H1 (cell line): ENCODE measurements at regions not wholly inside any gene's neighbourhood (a gene's known extent, or its start where the extent isn't known, plus 50 kb on each side); places are given as distances from the start of the nearest gene placed in this dataset.

Source experiments
- CTCF ChIA-PET: fragments of 300-600 bp; sonication (Branson Sonifier 250); formaldehyde crosslinking; loops from one replicate; lab custom pipeline; 2021; ENCODE audit not compliant: partially characterized antibody; lab: Charles Lee
- POLR2A ChIA-PET: fragments of 300-600 bp; sonication (Branson Sonifier 250); formaldehyde crosslinking; loops from one replicate; lab custom pipeline; 2021; ENCODE audit warnings: inconsistent platforms; ENCODE audit not compliant: partially characterized antibody; lab: Charles Lee
- DNase-seq, 2 experiments: peaks; one replicate each; pipeline versions ENCODE4 v3.0.0 to v3.0.0-alpha.2; 2010 to 2022; ENCODE audit warnings: low spot score in 2 of 2, low read depth in 1 of 2, mixed read lengths in 1 of 2
- FAIRE-seq: peaks from 2 replicates; lab custom pipeline; 2011; peaks lifted over from hg19 to GRCh38; lab: Jason Lieb, UNC
- H2AFZ ChIP-seq: 2 replicates; pipeline ENCODE4 v1.8.1; 2012; ENCODE audit warnings: low read length, inconsistent platforms
- H2AK5ac ChIP-seq: 2 replicates; pipeline ENCODE4 v1.6.1; 2013; ENCODE audit warnings: low read depth, low read length
- H2BK120ac ChIP-seq: replicated peaks from 2 replicates; pipeline ENCODE3; 2013; ENCODE audit warnings: low read depth, low read length, inconsistent platforms
- H2BK12ac ChIP-seq: 2 replicates; pipeline ENCODE4 v1.6.1; 2013; ENCODE audit warnings: low read depth, low read length
- H2BK15ac ChIP-seq: 2 replicates; pipeline ENCODE4 v1.6.1; 2013; ENCODE audit warnings: low read length
- H2BK20ac ChIP-seq: 2 replicates; pipeline ENCODE4 v1.6.1; 2013; ENCODE audit warnings: low read length
- H2BK5ac ChIP-seq: 2 replicates; pipeline ENCODE4 v1.6.1; 2013; ENCODE audit warnings: low read depth, low read length
- H3K14ac ChIP-seq: 2 replicates; pipeline ENCODE4 v1.6.1; 2013; ENCODE audit warnings: inconsistent platforms; ENCODE audit not compliant: insufficient read length
- H3K18ac ChIP-seq: 2 replicates; pipeline ENCODE4 v1.6.1; 2013; ENCODE audit warnings: low read length; ENCODE audit errors: extremely low read depth
- H3K23ac ChIP-seq: 2 replicates; pipeline ENCODE4 v1.6.1; 2013; ENCODE audit warnings: inconsistent platforms; ENCODE audit not compliant: insufficient read length
- H3K23me2 ChIP-seq: 2 replicates; pipeline ENCODE4 v1.6.1; 2013; ENCODE audit warnings: low read depth, low read length
- H3K27ac ChIP-seq: 2 replicates; pipeline ENCODE4 v1.6.1; 2011; ENCODE audit warnings: low read depth, low read length, inconsistent platforms
- H3K27me3 ChIP-seq, 4 experiments: replicated peaks in 1 of 4; 1 replicate in 1 of 4; 2 replicates in 3 of 4; pipeline versions ENCODE4 v1.6.1 to v1.8.1; 2011 to 2013; ENCODE audit warnings: low read length in 3 of 4, mild to moderate bottlenecking in 3 of 4, inconsistent platforms in 2 of 4, mixed read lengths in 2 of 4, moderate library complexity in 1 of 4; ENCODE audit not compliant: control insufficient read depth in 3 of 4, insufficient read depth in 3 of 4; ENCODE audit errors: extremely low read depth in 1 of 4
- H3K36me3 ChIP-seq, 4 experiments: 2 replicates each; pipeline versions ENCODE4 v1.6.1 to v1.8.1; 2011 to 2013; ENCODE audit warnings: mild to moderate bottlenecking in 4 of 4, low read length in 3 of 4, moderate library complexity in 2 of 4, control low read depth in 1 of 4, inconsistent platforms in 1 of 4; ENCODE audit not compliant: insufficient read depth in 4 of 4, control insufficient read depth in 2 of 4
- H3K4ac ChIP-seq: replicated peaks from 2 replicates; pipeline ENCODE3; 2013; ENCODE audit warnings: low read length, low read depth, mixed read lengths, inconsistent platforms; ENCODE audit not compliant: insufficient read length
- H3K4me1 ChIP-seq, 4 experiments: replicated peaks in 1 of 4; 1 replicate in 1 of 4; 2 replicates in 3 of 4; pipeline versions ENCODE4 v1.6.1 to v1.8.1; 2011 to 2013; ENCODE audit warnings: low read length in 3 of 4, inconsistent platforms in 2 of 4, mixed read lengths in 1 of 4; ENCODE audit not compliant: insufficient read depth in 4 of 4, control insufficient read depth in 3 of 4
- H3K4me2 ChIP-seq, 2 experiments: 2 replicates each; pipeline versions ENCODE4 v1.6.1 to v1.8.1; 2011 to 2013; ENCODE audit warnings: low read depth in 2 of 2, low read length in 2 of 2, control low read depth in 1 of 2, inconsistent platforms in 1 of 2, mild to moderate bottlenecking in 1 of 2; ENCODE audit not compliant: insufficient read depth in 1 of 2
- H3K4me3 ChIP-seq, 4 experiments: fragments of 200-600, 300-600 bp in 1 of 4; sonication (generic), shearing (Covaris generic), sonication (Bioruptor Twin) in 1 of 4; 2 replicates each; pipeline versions ENCODE4 v1.5.1 to v1.8.1; 2011 to 2016; ENCODE audit warnings: low read length in 4 of 4, low read depth in 3 of 4, control low read depth in 2 of 4, inconsistent platforms in 2 of 4, mild to moderate bottlenecking in 2 of 4, mixed read lengths in 1 of 4, moderate library complexity in 1 of 4; ENCODE audit not compliant: insufficient read depth in 2 of 4; ENCODE audit errors: extremely low read depth in 1 of 4
- H3K56ac ChIP-seq: replicated peaks from 2 replicates; pipeline ENCODE3; 2013; ENCODE audit warnings: low read depth, mild to moderate bottlenecking, mixed read lengths, low read length, inconsistent platforms; ENCODE audit not compliant: insufficient read length
- H3K79me1 ChIP-seq: 2 replicates; pipeline ENCODE4 v1.6.1; 2013; ENCODE audit warnings: low read depth, low read length, control low read depth
- H3K79me2 ChIP-seq, 2 experiments: 2 replicates each; pipeline versions ENCODE4 v1.6.1 to v1.8.1; 2012 to 2013; ENCODE audit warnings: low read length in 2 of 2, mild to moderate bottlenecking in 2 of 2, inconsistent platforms in 1 of 2; ENCODE audit not compliant: insufficient read depth in 2 of 2, control insufficient read depth in 1 of 2
- H3K9ac ChIP-seq, 4 experiments: replicated peaks in 1 of 4; 1 replicate in 1 of 4; 2 replicates in 3 of 4; pipeline versions ENCODE4 v1.6.1 to v1.8.1; 2011 to 2013; ENCODE audit warnings: low read depth in 3 of 4, low read length in 3 of 4, control low read depth in 2 of 4, mild to moderate bottlenecking in 2 of 4, moderate library complexity in 2 of 4, inconsistent platforms in 1 of 4; ENCODE audit errors: extremely low read depth in 1 of 4
- H3K9me3 ChIP-seq, 2 experiments: 2 replicates each; pipeline versions ENCODE4 v1.6.1 to v1.8.1; 2012 to 2013; ENCODE audit warnings: mild to moderate bottlenecking in 2 of 2, moderate library complexity in 2 of 2, control low read depth in 1 of 2, inconsistent platforms in 1 of 2, low read depth in 1 of 2, low read length in 1 of 2, mixed read lengths in 1 of 2; ENCODE audit not compliant: insufficient read depth in 2 of 2
- H4K20me1 ChIP-seq, 2 experiments: replicated peaks in 1 of 2; 2 replicates each; pipeline versions ENCODE3 to v1.8.1; 2011 to 2013; ENCODE audit warnings: inconsistent platforms in 2 of 2, low read length in 2 of 2, mild to moderate bottlenecking in 1 of 2; ENCODE audit not compliant: insufficient read depth in 2 of 2, control insufficient read depth in 1 of 2
- H4K5ac ChIP-seq: 2 replicates; pipeline ENCODE4 v1.6.1; 2013; ENCODE audit warnings: low read length, low read depth, mixed read lengths, inconsistent platforms; ENCODE audit not compliant: insufficient read length
- H4K8ac ChIP-seq: 2 replicates; pipeline ENCODE4 v1.8.0; 2013; ENCODE audit warnings: mild to moderate bottlenecking, moderate library complexity, low read length, inconsistent platforms; ENCODE audit not compliant: insufficient read depth; ENCODE audit errors: extremely low read depth
- H4K91ac ChIP-seq: replicated peaks from 2 replicates; pipeline ENCODE3; 2013; ENCODE audit warnings: low read length, mixed read lengths, inconsistent platforms; ENCODE audit not compliant: insufficient read length
- BCL11A ChIP-seq, 2 experiments: IDR thresholded peaks; one replicate each; pipeline ENCODE4 v1.6.1; 2011; ENCODE audit warnings: low read depth in 2 of 2, low read length in 2 of 2, mild to moderate bottlenecking in 2 of 2
- CHD1 ChIP-seq: IDR thresholded peaks from 2 replicates; pipeline ENCODE4 v1.6.1; 2012; ENCODE audit warnings: low read depth, low read length, improper control_type of control experiment
- FOSL1 ChIP-seq: IDR thresholded peaks from 2 replicates; pipeline ENCODE4 v1.6.1; 2011; ENCODE audit warnings: mild to moderate bottlenecking, low read depth, low read length, moderate library complexity; ENCODE audit not compliant: insufficient read depth
- HDAC2 ChIP-seq, 2 experiments: fragments of 300-600 bp in 1 of 2; sonication (generic) in 1 of 2; IDR thresholded peaks; 2 replicates each; pipeline ENCODE4 v1.6.1; 2011 to 2012; ENCODE audit warnings: low read depth in 2 of 2, low read length in 2 of 2, mild to moderate bottlenecking in 2 of 2, moderate library complexity in 2 of 2, borderline replicate concordance in 1 of 2, inconsistent platforms in 1 of 2
- JUND ChIP-seq: IDR thresholded peaks from 2 replicates; pipeline ENCODE4 v1.6.1; 2011; ENCODE audit warnings: mild to moderate bottlenecking, improper control_type of control experiment, low read length
- NANOG ChIP-seq: IDR thresholded peaks from 2 replicates; pipeline ENCODE4 v1.6.1; 2011; ENCODE audit warnings: low read length, low read depth, mild to moderate bottlenecking, inconsistent platforms; ENCODE audit not compliant: insufficient read depth, poor library complexity, severe bottlenecking
- RBBP5 ChIP-seq: IDR thresholded peaks from 2 replicates; pipeline ENCODE4 v1.7.1; 2012; ENCODE audit warnings: low read depth, mild to moderate bottlenecking, inconsistent platforms, low read length, moderate library complexity, borderline replicate concordance
- RNF2 ChIP-seq: fragments of 200-900, 300-1000 bp; sonication (generic); IDR thresholded peaks from 2 replicates; pipeline ENCODE4 v1.7.1; 2016; ENCODE audit warnings: borderline replicate concordance, low read depth, mild to moderate bottlenecking, antibody characterized with exemption, low read length; ENCODE audit not compliant: poor library complexity, severe bottlenecking; ENCODE audit errors: missing control alignments
- SP4 ChIP-seq: IDR thresholded peaks from 2 replicates; pipeline ENCODE4 v1.6.1; 2012; ENCODE audit warnings: low read length, inconsistent platforms
- TEAD4 ChIP-seq: IDR thresholded peaks from 2 replicates; pipeline ENCODE4 v1.6.1; 2012; ENCODE audit warnings: low read depth, low read length, inconsistent platforms, mixed read lengths
- whole genome bisulfite sequencing, 2 experiments: shearing (Covaris generic) in 1 of 2; methylation state at CpG; one replicate each; pipeline versions ENCODE4 v1.1.6 to v1.1.7; 2013 to 2015; ENCODE audit warnings: low lambda C conversion rate in 2 of 2, mixed read lengths in 2 of 2, inconsistent platforms in 1 of 2, low coverage in 1 of 2, missing lambda C conversion rate in 1 of 2; ENCODE audit not compliant: insufficient replicate concordance in 2 of 2, insufficient coverage in 1 of 2, insufficient read length in 1 of 2; ENCODE audit errors: extremely low coverage in 1 of 2, missing lambda C conversion rate in 1 of 2; 5-methylcytosine and 5-hydroxymethylcytosine counted together
- TF ChIP-seq, protein P1 (sequence below): IDR thresholded peaks from 2 replicates; pipeline ENCODE4 v1.6.1; 2011; ENCODE audit warnings: low read depth, mild to moderate bottlenecking, low read length; ENCODE audit not compliant: insufficient read depth
- TF ChIP-seq, protein P2 (sequence below): IDR thresholded peaks from 2 replicates; pipeline ENCODE4 v1.6.1; 2012; ENCODE audit warnings: inconsistent platforms

- Histone ChIP-seq H2BK15ac (no peak overlapping the region), H3K79me2 (no peaks in the 10 kb centered on the region), H3K79me1 (no peaks in the 10 kb centered on the region), H2BK120ac (no peak overlapping the region), H3K56ac (no peak overlapping the region), H3K36me3 (no peaks in the 10 kb centered on the region), H2BK5ac (no peak overlapping the region), H4K5ac (no peak overlapping the region), H4K91ac (no peak overlapping the region), H3K18ac (no peak overlapping the region), H3K9me3 (peaks cover 4 to 8% of the 10 kb centered on the region in 2 experiments; a peak in 2 of 4 replicates), H3K27me3 (no peaks in the 10 kb centered on the region), H3K23me2 (no peaks in the 10 kb centered on the region; the same call in 1 of the 2 replicates), H2BK12ac (no peak overlapping the region), H3K9ac (no peak overlapping the region; a peak in 2 of 7 replicates), H2BK20ac (no peak overlapping the region), H3K4ac (no peak overlapping the region), H2AK5ac (no peak overlapping the region), H4K20me1 (no peaks in the 10 kb centered on the region), H3K14ac (no peak overlapping the region), H2AFZ (no peak overlapping the region), H3K27ac (no peak overlapping the region), H3K4me1 (peaks cover 0 to 4% (median under 1%) of the 10 kb centered on the region in 4 experiments; a peak in 3 of 7 replicates), H4K8ac (no peak overlapping the region), H3K4me3 (no peak overlapping the region), H3K4me2 (no peak overlapping the region), H3K23ac (no peak overlapping the region)
- WGBS, 2 experiments: 83% methylated on average over 5 of the region's 5 CpGs; no CpG with 5 or more reads in 1 of the 2 experiments
- DNase-seq: no peak
- POLR2A ChIA-PET: no interaction called here
- no peak for FAIRE-seq
- CTCF ChIA-PET: no interaction called here
- TF ChIP-seq JUND (no peak), CHD1 (no peak), NANOG (no peak), RNF2 (no peak), HDAC2 (IDR thresholded peaks at IDR 0.05; ENCODE audit: borderline replicate concordance in 1 of 2, low read depth in 2 of 2, low read length in 2 of 2) (no peak), BCL11A (IDR thresholded peaks at IDR 0.05; ENCODE audit: low read depth in 2 of 2, low read length in 2 of 2) (no peak), TEAD4 (no peak), FOSL1 (no peak), RBBP5 (no peak), SP4 (no peak)
- TF ChIP-seq, protein P1, sequence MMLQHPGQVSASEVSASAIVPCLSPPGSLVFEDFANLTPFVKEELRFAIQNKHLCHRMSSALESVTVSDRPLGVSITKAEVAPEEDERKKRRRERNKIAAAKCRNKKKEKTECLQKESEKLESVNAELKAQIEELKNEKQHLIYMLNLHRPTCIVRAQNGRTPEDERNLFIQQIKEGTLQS: no peak
- TF ChIP-seq, protein P2, sequence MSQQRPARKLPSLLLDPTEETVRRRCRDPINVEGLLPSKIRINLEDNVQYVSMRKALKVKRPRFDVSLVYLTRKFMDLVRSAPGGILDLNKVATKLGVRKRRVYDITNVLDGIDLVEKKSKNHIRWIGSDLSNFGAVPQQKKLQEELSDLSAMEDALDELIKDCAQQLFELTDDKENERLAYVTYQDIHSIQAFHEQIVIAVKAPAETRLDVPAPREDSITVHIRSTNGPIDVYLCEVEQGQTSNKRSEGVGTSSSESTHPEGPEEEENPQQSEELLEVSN: no peak
Observed at GRCh38 chr15:31577108-31577507, 250.5 kb downstream of the KLF13 start.
